ENCODE measurements at regions not wholly inside any gene's neighbourhood (a gene's known extent, or its start where the extent isn't known, plus 50 kb on each side); places are given as distances from the start of the nearest gene placed in this dataset.

- no TSS peak for BruUV-seq (replicated peaks)
- Histone ChIP-seq H3K9ac (ENCODE audit: control insufficient read depth, insufficient read depth, low read length) (no peak overlapping the region), H3K9me3 (replicated peaks; ENCODE audit: control insufficient read depth, insufficient read depth, low read length) (no peaks in the 10 kb centered on the region), H3K27ac (ENCODE audit: control insufficient read depth, insufficient read depth) (no peak overlapping the region), H3K36me3 (ENCODE audit: control insufficient read depth in 2 of 2, insufficient read depth in 2 of 2, low read length in 1 of 2) (no peaks in the 10 kb centered on the region), H3K4me1 (ENCODE audit: control insufficient read depth, insufficient read depth, low read length) (no peaks in the 10 kb centered on the region), H3K79me2 (ENCODE audit: control insufficient read depth, insufficient read depth, low read length) (no peaks in the 10 kb centered on the region), H3K4me3 (no peak overlapping the region), H2AFZ (ENCODE audit: control insufficient read depth, low read depth, low read length) (no peak overlapping the region), H4K20me1 (ENCODE audit: control insufficient read depth, insufficient read depth) (no peaks in the 10 kb centered on the region), H3K4me2 (ENCODE audit: control insufficient read depth, insufficient read depth) (no peak overlapping the region), H3K27me3 (replicated peaks in 1 of 2; ENCODE audit: control insufficient read depth in 2 of 2, insufficient read depth in 2 of 2, low read length in 1 of 2) (no peaks in the 10 kb centered on the region)
- SMC1A ChIA-PET (ENCODE audit: uncharacterized antibody, unreplicated experiment) = no interaction called here
- DNase-seq (ENCODE audit: low read depth, low spot score) = no peak
- no peak for TF ChIP-seq IRF3 (IDR thresholded peaks at IDR 0.05)
- TF ChIP-seq SIX5 (IDR thresholded peaks at IDR 0.05; ENCODE audit: low read depth, low read length, severe bottlenecking) = no peak
- TF ChIP-seq BMI1 (IDR thresholded peaks at IDR 0.05; ENCODE audit: borderline replicate concordance) = no peak
- no peak for TF ChIP-seq ZSCAN29 (IDR thresholded peaks at IDR 0.05)
- no peak for TF ChIP-seq IKZF2 (IDR thresholded peaks at IDR 0.05)
- no peak for TF ChIP-seq NFYB (IDR thresholded peaks at IDR 0.05; ENCODE audit: insufficient read depth, low read depth, low read length)
- TF ChIP-seq MYC (IDR thresholded peaks at IDR 0.05; ENCODE audit: insufficient read depth, insufficient read length, insufficient replicate concordance, low read length, severe bottlenecking) = no peak
- TF ChIP-seq JUND (IDR thresholded peaks at IDR 0.05; ENCODE audit: low read depth, low read length) = no peak
- no peak for TF ChIP-seq RAD21 (IDR thresholded peaks at IDR 0.05; ENCODE audit: insufficient read depth, low read depth, low read length)
- no peak for TF ChIP-seq POLR2AphosphoS5 (IDR thresholded peaks at IDR 0.05; ENCODE audit: low read length)
- no peak for TF ChIP-seq TCF12 (IDR thresholded peaks at IDR 0.05; ENCODE audit: low read depth, low read length)
- TF ChIP-seq PAX5 (IDR thresholded peaks at IDR 0.05; ENCODE audit: borderline replicate concordance, low read depth, low read length) = no peak
- TF ChIP-seq CREB1 (IDR thresholded peaks at IDR 0.05; ENCODE audit: low read depth) = no peak
- TF ChIP-seq MEF2A (IDR thresholded peaks at IDR 0.05; ENCODE audit: insufficient read depth, low read depth, low read length) = no peak
- TF ChIP-seq HDGF (IDR thresholded peaks at IDR 0.05) = no peak
- no peak for ATAC-seq
- WGBS (ENCODE audit: insufficient coverage, insufficient replicate concordance, low lambda C conversion rate, missing lambda C conversion rate) = 2% methylated on average over 2 of the region's 2 CpGs
- POLR2A ChIA-PET = no interaction called here
- intact Hi-C loops (cut with micrococcal nuclease; ENCODE audit: unreplicated experiment) (no loop called here), in situ Hi-C loops (cut with MboI) (no loop called here)
- CTCF ChIA-PET = no interaction called here
- FAIRE-seq = no peak
- RAD21 ChIA-PET (ENCODE audit: unreplicated experiment) = no interaction called here
These were observed 72.1 kb downstream of the SLITRK1 start for GRCh38 chr13:83810136-83810535.

All from GM12878 (cell line).